Tibial artery (tissue), 4 donors: ENCODE measurements at regions not wholly inside any gene's neighbourhood (a gene's known extent, or its start where the extent isn't known, plus 50 kb on each side); places are given as distances from the start of the nearest gene placed in this dataset.

Experiments
- DNase-seq, 2 donors: peaks; one replicate each; pipeline ENCODE4 v3.0.0-alpha.2; 2019
- H3K27ac ChIP-seq, 2 donors: fragments of 200-600 bp; sonication (generic) in 1 of 2; 1 replicate in 1 of 2; 2 replicates in 1 of 2; pipeline ENCODE4 v1.5.1; 2018 to 2019; ENCODE audit warnings: mild to moderate bottlenecking in 1 of 2
- H3K27me3 ChIP-seq, 2 donors: fragments of 200-600 bp; sonication (generic) in 1 of 2; one replicate each; pipeline versions ENCODE4 v1.5.1 to v1.6.0; 2016 to 2019
- H3K36me3 ChIP-seq, 3 donors: fragments of 200-600 bp; sonication (generic) in 2 of 3; one replicate each; pipeline ENCODE4 v1.5.1; 2016 to 2019; ENCODE audit warnings: mild to moderate bottlenecking in 2 of 3
- H3K4me1 ChIP-seq, 4 donors: fragments of 200-600 bp; sonication (generic) in 2 of 4; 1 replicate in 3 of 4; 2 replicates in 1 of 4; pipeline ENCODE4 v1.5.1; 2016 to 2019
- H3K4me3 ChIP-seq, 2 donors: fragments of 200-600 bp; sonication (generic) in 1 of 2; 1 replicate in 1 of 2; 2 replicates in 1 of 2; pipeline ENCODE4 v1.5.1; 2018 to 2019; ENCODE audit warnings: mild to moderate bottlenecking in 2 of 2
- H3K9me3 ChIP-seq, 3 donors: fragments of 200-600 bp; sonication (generic) in 1 of 3; one replicate each; pipeline ENCODE4 v1.5.1; 2016 to 2019
- CTCF ChIP-seq, 2 experiments: fragments of 200-600 bp in 1 of 2; fragments of 450-650 bp in 1 of 2; IDR thresholded peaks; one replicate each; pipeline ENCODE4 v1.5.1; 2017 to 2019; ENCODE audit warnings: antibody characterized with exemption in 2 of 2, mild to moderate bottlenecking in 1 of 2, moderate library complexity in 1 of 2
- intact Hi-C: fragments of 100-400 bp; cut with DNase I; formaldehyde crosslinking; loops from one replicate; pipeline ENCODE4 v1.15.0; 2023; ENCODE audit warnings: low total_unique reads

GRCh38 chr13:83423381-83423780 lies 458.9 kb downstream of the SLITRK1 start:
- Histone ChIP-seq H3K36me3 (no peaks in the 10 kb centered on the region), H3K27me3 (no peaks in the 10 kb centered on the region), H3K27ac (no peak overlapping the region), H3K4me1 (no peaks in the 10 kb centered on the region), H3K4me3 (no peak overlapping the region), H3K9me3 (peaks cover 0 to 5% (median 0%) of the 10 kb centered on the region in 3 donors)
- intact Hi-C loops = no loop called here
- DNase-seq = no peak
- TF ChIP-seq CTCF (IDR thresholded peaks at IDR 0.05) = no peak

GRCh38 chr13:83414393-83414792 lies 467.9 kb downstream of the SLITRK1 start:
- intact Hi-C loops = no loop called here
- H3K4me3 ChIP-seq = no peak overlapping the region
- no peak for TF ChIP-seq CTCF (IDR thresholded peaks at IDR 0.05)

GRCh38 chr13:83386609-83387008 lies 495.7 kb downstream of the SLITRK1 start:
- intact Hi-C loops = no loop called here
- Histone ChIP-seq H3K27me3 (no peaks in the 10 kb centered on the region), H3K4me3 (no peak overlapping the region), H3K36me3 (no peaks in the 10 kb centered on the region), H3K9me3 (no peaks in the 10 kb centered on the region), H3K4me1 (no peaks in the 10 kb centered on the region), H3K27ac (no peak overlapping the region)
- DNase-seq = no peak
- TF ChIP-seq CTCF (IDR thresholded peaks at IDR 0.05) = no peak

More at GRCh38 chr13:83414393-83414792, 467.9 kb downstream of the SLITRK1 start:
- Histone ChIP-seq H3K27me3 (no peaks in the 10 kb centered on the region), H3K27ac (no peak overlapping the region), H3K9me3 (no peaks in the 10 kb centered on the region), H3K4me1 (no peaks in the 10 kb centered on the region), H3K36me3 (no peaks in the 10 kb centered on the region)
- no peak for DNase-seq

- peaks cover 0 to 20% (median 0%) of the 10 kb centered on the region in 4 donors for H3K4me1 ChIP-seq
- TF ChIP-seq CTCF (IDR thresholded peaks at IDR 0.05) = no peak
- no peaks in the 10 kb centered on the region for H3K36me3 ChIP-seq
- H3K27me3 ChIP-seq = no peaks in the 10 kb centered on the region
- intact Hi-C loops = no loop called here
- H3K27ac ChIP-seq = no peak overlapping the region
- no peak for DNase-seq
- H3K9me3 ChIP-seq = no peaks in the 10 kb centered on the region
- no peak overlapping the region for H3K4me3 ChIP-seq
These were observed 503.4 kb downstream of the SLITRK1 start for GRCh38 chr13:83378908-83379307.

- H3K4me3 ChIP-seq = no peak overlapping the region
- H3K36me3 ChIP-seq = no peaks in the 10 kb centered on the region
- no peak for DNase-seq
- no peak for TF ChIP-seq CTCF (IDR thresholded peaks at IDR 0.05)
- H3K4me1 ChIP-seq = peaks cover 0 to 20% (median 0%) of the 10 kb centered on the region in 4 donors
- H3K27ac ChIP-seq = no peak overlapping the region
- H3K27me3 ChIP-seq = no peaks in the 10 kb centered on the region
- H3K9me3 ChIP-seq = peaks cover 0 to 2% (median 0%) of the 10 kb centered on the region in 3 donors
- intact Hi-C loops = no loop called here
These were observed 504.8 kb downstream of the SLITRK1 start for GRCh38 chr13:83377491-83377890.

- Histone ChIP-seq H3K9me3 (peaks cover 0 to 8% (median 7%) of the 10 kb centered on the region in 3 donors), H3K4me1 (peaks cover 0 to 15% (median 0%) of the 10 kb centered on the region in 4 donors), H3K36me3 (no peaks in the 10 kb centered on the region), H3K27me3 (no peaks in the 10 kb centered on the region), H3K27ac (no peak overlapping the region), H3K4me3 (no peak overlapping the region)
- no peak for DNase-seq
- no peak for TF ChIP-seq CTCF (IDR thresholded peaks at IDR 0.05)
- intact Hi-C loops = no loop called here
These were observed 509.5 kb downstream of the SLITRK1 start for GRCh38 chr13:83372786-83373185.
